Anterior cingulate cortex (tissue), 58 donors: ENCODE measurements at regions not wholly inside any gene's neighbourhood (a gene's known extent, or its start where the extent isn't known, plus 50 kb on each side); places are given as distances from the start of the nearest gene placed in this dataset.

ENCODE experiments used
- DNase-seq, 58 donors: peaks; one replicate each; lab custom pipeline; 2025; lab: John Stamatoyannopoulos, UW

- DNase-seq, result no peak
These were observed 59.7 kb downstream of the SCG2 start for GRCh38 chr2:223542501-223542900.

GRCh38 chr2:223545406-223545805 is 56.8 kb downstream of the SCG2 start:
- DNase-seq, result no peak

GRCh38 chr2:223545830-223546229 is 56.3 kb downstream of the SCG2 start:
- DNase-seq, result no peak
